ENCODE measurements at regions not wholly inside any gene's neighbourhood (a gene's known extent, or its start where the extent isn't known, plus 50 kb on each side); places are given as distances from the start of the nearest gene placed in this dataset.

GRCh38 chr11:92380882-92381281 is 156.3 kb downstream of the FAT3 start:
- Histone ChIP-seq H3K9me3 (no peaks in the 10 kb centered on the region), H3K4me3 (ENCODE audit: low read depth, low read length) (no peak overlapping the region), H3K4me1 (peaks cover 10% of the 10 kb centered on the region; the same call in 1 of the 2 replicates), H3K36me3 (no peaks in the 10 kb centered on the region), H3K27me3 (no peaks in the 10 kb centered on the region)
- no peak for DNase-seq
- no peak for TF ChIP-seq CTCF (IDR thresholded peaks at IDR 0.05; ENCODE audit: low read depth, low read length)

- DNase-seq = no peak
- H3K9me3 ChIP-seq = no peaks in the 10 kb centered on the region
- H3K4me3 ChIP-seq (ENCODE audit: low read depth, low read length) = no peak overlapping the region
- H3K4me1 ChIP-seq = peaks cover 10% of the 10 kb centered on the region; the same call in 1 of the 2 replicates
- no peaks in the 10 kb centered on the region for H3K27me3 ChIP-seq
- H3K36me3 ChIP-seq = no peaks in the 10 kb centered on the region
- TF ChIP-seq CTCF (IDR thresholded peaks at IDR 0.05; ENCODE audit: low read depth, low read length) = no peak
Observed at GRCh38 chr11:92382311-92382710, 157.7 kb downstream of the FAT3 start.

DNA sequence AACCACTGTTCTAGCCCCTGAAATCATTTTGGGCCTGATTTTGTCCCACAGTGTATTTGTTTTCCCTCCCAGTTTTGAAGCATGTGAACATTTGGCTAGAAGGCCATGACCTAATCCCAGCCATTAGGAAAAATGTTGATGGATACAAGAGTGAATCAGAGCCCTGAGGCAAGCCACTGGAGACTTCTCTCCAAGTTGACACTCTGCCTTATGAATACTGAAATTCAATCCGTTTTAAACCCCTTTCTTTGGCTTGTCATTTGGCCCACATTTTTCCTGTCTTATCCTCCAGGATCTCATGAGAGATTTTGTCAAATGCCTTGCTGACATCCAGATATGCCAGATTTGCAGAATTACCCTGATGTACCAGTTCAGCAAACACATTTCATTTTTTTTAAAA is 158.8 kb downstream of the FAT3 start:
- Histone ChIP-seq H3K4me1 (peaks cover 10% of the 10 kb centered on the region; the same call in 1 of the 2 replicates), H3K9me3 (no peaks in the 10 kb centered on the region), H3K4me3 (ENCODE audit: low read depth, low read length) (no peak overlapping the region), H3K36me3 (no peaks in the 10 kb centered on the region), H3K27me3 (no peaks in the 10 kb centered on the region)
- no peak for DNase-seq
- TF ChIP-seq CTCF (IDR thresholded peaks at IDR 0.05; ENCODE audit: low read depth, low read length) = no peak

- H3K9me3 ChIP-seq = no peaks in the 10 kb centered on the region
- no peaks in the 10 kb centered on the region for H3K36me3 ChIP-seq
- peaks cover 10% of the 10 kb centered on the region; the same call in 1 of the 2 replicates for H3K4me1 ChIP-seq
- no peak for TF ChIP-seq CTCF (IDR thresholded peaks at IDR 0.05; ENCODE audit: low read depth, low read length)
- no peak for DNase-seq
- H3K27me3 ChIP-seq = no peaks in the 10 kb centered on the region
- no peak overlapping the region for H3K4me3 ChIP-seq (ENCODE audit: low read depth, low read length)
Observed at GRCh38 chr11:92384358-92384757, 159.7 kb downstream of the FAT3 start.

- Histone ChIP-seq H3K4me1 (peaks cover 10% of the 10 kb centered on the region; the same call in 1 of the 2 replicates), H3K4me3 (ENCODE audit: low read depth, low read length) (no peak overlapping the region), H3K36me3 (no peaks in the 10 kb centered on the region), H3K9me3 (no peaks in the 10 kb centered on the region), H3K27me3 (no peaks in the 10 kb centered on the region)
- DNase-seq = no peak
- no peak for TF ChIP-seq CTCF (IDR thresholded peaks at IDR 0.05; ENCODE audit: low read depth, low read length)
Observed at GRCh38 chr11:92384802-92385201, 160.2 kb downstream of the FAT3 start.

DNA sequence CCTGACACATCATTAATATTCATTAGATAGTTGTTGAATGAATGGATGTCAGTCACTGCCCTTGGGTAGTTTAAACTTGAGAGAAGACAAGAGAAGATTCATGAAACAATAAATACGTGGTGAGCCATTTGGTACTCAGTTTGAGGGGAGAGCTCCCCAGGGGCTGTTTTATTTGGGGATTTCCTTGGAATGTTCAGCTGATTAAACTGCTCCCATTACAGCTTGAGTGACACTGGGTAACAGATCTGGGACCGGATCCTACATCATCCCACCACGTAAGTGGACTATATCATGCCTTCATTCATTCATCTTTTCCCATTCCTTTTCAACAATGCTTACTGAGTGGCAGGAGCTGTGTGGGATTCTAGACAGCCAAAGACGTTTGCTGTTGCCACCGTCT is 162.0 kb downstream of the FAT3 start:
- Histone ChIP-seq H3K36me3 (no peaks in the 10 kb centered on the region), H3K4me3 (ENCODE audit: low read depth, low read length) (no peak overlapping the region), H3K9me3 (no peaks in the 10 kb centered on the region), H3K27me3 (no peaks in the 10 kb centered on the region), H3K4me1 (peaks cover 16% of the 10 kb centered on the region)
- no peak for DNase-seq
- no peak for TF ChIP-seq CTCF (IDR thresholded peaks at IDR 0.05; ENCODE audit: low read depth, low read length)
